ENCODE measurements at regions not wholly inside any gene's neighbourhood (a gene's known extent, or its start where the extent isn't known, plus 50 kb on each side); places are given as distances from the start of the nearest gene placed in this dataset.
"Not testable (repeated sequence)": the region's sequence is repeated elsewhere in the genome, so short reads cannot be mapped to it uniquely, and the experiment has no call there.

GRCh38 chr10:46761471-46761870 is 149.8 kb upstream of the PTPN20 start:
- TF ChIP-seq, protein P1, sequence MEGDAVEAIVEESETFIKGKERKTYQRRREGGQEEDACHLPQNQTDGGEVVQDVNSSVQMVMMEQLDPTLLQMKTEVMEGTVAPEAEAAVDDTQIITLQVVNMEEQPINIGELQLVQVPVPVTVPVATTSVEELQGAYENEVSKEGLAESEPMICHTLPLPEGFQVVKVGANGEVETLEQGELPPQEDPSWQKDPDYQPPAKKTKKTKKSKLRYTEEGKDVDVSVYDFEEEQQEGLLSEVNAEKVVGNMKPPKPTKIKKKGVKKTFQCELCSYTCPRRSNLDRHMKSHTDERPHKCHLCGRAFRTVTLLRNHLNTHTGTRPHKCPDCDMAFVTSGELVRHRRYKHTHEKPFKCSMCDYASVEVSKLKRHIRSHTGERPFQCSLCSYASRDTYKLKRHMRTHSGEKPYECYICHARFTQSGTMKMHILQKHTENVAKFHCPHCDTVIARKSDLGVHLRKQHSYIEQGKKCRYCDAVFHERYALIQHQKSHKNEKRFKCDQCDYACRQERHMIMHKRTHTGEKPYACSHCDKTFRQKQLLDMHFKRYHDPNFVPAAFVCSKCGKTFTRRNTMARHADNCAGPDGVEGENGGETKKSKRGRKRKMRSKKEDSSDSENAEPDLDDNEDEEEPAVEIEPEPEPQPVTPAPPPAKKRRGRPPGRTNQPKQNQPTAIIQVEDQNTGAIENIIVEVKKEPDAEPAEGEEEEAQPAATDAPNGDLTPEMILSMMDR (IDR thresholded peaks at IDR 0.05; ENCODE audit: low read depth, low read length): not testable (repeated sequence)
- TF ChIP-seq POLR2A (IDR thresholded peaks at IDR 0.05; ENCODE audit: extremely low read depth, insufficient read length): not testable (repeated sequence)
